Rectal smooth muscle tissue (tissue), 1 donor: ENCODE measurements at regions not wholly inside any gene's neighbourhood (a gene's known extent, or its start where the extent isn't known, plus 50 kb on each side); places are given as distances from the start of the nearest gene placed in this dataset.

ENCODE experiments used
- H3K27ac ChIP-seq: one replicate; pipeline ENCODE4 v1.7.0; 2013; ENCODE audit warnings: low read depth, low read length, inconsistent platforms
- H3K27me3 ChIP-seq: one replicate; pipeline ENCODE4 v1.7.0; 2013; ENCODE audit warnings: low read length; ENCODE audit not compliant: control insufficient read depth, insufficient read depth
- H3K36me3 ChIP-seq: one replicate; pipeline ENCODE4 v1.7.0; 2013; ENCODE audit warnings: low read length; ENCODE audit not compliant: control insufficient read depth, insufficient read depth
- H3K4me1 ChIP-seq: one replicate; pipeline ENCODE4 v1.7.0; 2013; ENCODE audit warnings: low read length; ENCODE audit not compliant: control insufficient read depth, insufficient read depth
- H3K4me3 ChIP-seq: one replicate; pipeline ENCODE4 v1.7.0; 2013; ENCODE audit warnings: low read length
- H3K9ac ChIP-seq: one replicate; pipeline ENCODE4 v1.7.0; 2013; ENCODE audit warnings: low read length

DNA sequence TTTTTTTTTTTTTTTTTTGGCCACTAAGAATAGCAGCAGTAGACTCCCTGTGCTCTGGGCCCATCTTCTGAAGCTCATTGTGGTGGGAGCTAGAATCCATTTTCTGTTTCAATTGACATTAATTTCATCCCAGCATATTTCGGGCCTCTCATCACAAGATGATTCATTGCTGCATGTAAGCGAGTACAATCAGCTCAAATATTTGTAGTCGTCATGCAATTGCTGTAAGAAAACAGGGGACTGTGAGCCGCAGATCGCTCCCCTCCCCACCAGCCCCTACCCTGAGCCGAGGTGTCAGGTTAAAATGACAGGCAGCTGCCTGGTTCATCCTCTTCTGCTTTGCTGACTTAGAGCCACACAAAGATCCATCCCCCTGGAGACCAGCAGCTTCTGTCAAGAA is 358.8 kb upstream of the CDH5 start:
- Histone ChIP-seq H3K27ac (no peak overlapping the region), H3K27me3 (no peaks in the 10 kb centered on the region), H3K4me1 (no peaks in the 10 kb centered on the region), H3K4me3 (no peak overlapping the region), H3K9ac (no peak overlapping the region), H3K36me3 (no peaks in the 10 kb centered on the region)

DNA sequence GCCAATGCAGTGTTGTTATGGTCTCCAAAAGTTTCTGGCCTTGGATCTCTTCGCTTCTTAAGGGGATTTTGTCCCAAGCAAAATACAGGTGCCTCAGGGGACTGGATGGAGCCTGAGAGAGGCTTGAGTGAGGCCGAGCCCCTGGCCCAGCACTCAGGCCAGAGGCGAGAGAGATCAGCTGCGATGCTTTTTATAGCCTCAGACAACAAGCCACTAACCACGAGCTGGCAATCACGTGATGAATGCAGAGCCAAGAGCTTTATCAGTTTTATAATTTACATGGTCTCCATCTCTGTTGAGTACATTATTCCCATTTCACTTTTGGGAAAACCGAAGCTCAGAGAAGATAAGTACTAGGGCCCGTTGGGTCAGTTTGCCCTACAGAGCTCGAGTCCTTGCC is 360.0 kb upstream of the CDH5 start:
- no peak overlapping the region for H3K9ac ChIP-seq
- no peak overlapping the region for H3K4me3 ChIP-seq
- no peak overlapping the region for H3K27ac ChIP-seq

DNA sequence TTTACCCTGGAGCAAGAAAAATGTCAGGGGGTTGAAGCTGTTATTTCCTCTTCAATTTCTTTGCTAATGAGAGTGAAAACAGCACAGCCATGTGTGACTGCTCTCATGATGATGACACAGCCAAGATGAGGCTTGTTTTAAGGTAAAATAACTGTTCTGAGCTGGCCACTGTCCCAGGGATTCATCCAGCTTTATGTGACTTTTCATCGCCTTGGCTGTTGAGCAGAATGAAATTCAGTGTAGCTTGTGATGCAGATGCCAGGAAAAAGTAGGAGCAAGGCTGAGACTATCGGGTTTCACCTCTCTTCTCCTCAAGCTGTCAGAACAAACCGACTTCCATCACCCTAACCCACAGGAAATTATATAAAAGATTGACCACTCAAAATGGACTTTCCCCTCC is 361.8 kb upstream of the CDH5 start:
- Histone ChIP-seq H3K9ac (no peak overlapping the region), H3K4me3 (no peak overlapping the region)

More for the DNA sequence above, 360.0 kb upstream of the CDH5 start:
- no peaks in the 10 kb centered on the region for H3K4me1 ChIP-seq
- no peaks in the 10 kb centered on the region for H3K27me3 ChIP-seq
- no peaks in the 10 kb centered on the region for H3K36me3 ChIP-seq

DNA sequence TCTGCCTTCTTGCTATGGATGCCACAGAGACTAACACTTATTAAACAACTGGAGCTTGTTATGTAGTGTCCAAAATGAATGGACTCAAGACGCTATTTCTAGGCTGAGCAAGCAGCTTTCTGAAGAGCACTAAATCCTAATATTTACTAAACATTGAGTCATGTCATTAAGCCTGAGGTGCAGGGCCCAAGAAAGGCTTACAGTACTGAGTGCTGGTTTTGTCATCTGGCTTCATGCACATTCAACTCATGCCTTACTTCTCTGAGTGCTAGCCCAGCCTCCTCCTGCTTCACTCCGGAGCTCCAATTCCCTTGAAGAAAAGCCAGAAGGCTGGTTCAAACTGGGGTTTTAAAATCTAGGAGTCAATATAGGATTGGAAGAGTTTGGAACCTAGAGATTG is 363.3 kb upstream of the CDH5 start:
- H3K4me3 ChIP-seq, result no peak overlapping the region
- no peaks in the 10 kb centered on the region for H3K36me3 ChIP-seq
- H3K4me1 ChIP-seq, result no peaks in the 10 kb centered on the region
- no peak overlapping the region for H3K9ac ChIP-seq
- no peak overlapping the region for H3K27ac ChIP-seq
- H3K27me3 ChIP-seq, result no peaks in the 10 kb centered on the region

More for the DNA sequence above, 361.8 kb upstream of the CDH5 start:
- Histone ChIP-seq H3K27me3 (no peaks in the 10 kb centered on the region), H3K4me1 (no peaks in the 10 kb centered on the region), H3K27ac (no peak overlapping the region), H3K36me3 (no peaks in the 10 kb centered on the region)

DNA sequence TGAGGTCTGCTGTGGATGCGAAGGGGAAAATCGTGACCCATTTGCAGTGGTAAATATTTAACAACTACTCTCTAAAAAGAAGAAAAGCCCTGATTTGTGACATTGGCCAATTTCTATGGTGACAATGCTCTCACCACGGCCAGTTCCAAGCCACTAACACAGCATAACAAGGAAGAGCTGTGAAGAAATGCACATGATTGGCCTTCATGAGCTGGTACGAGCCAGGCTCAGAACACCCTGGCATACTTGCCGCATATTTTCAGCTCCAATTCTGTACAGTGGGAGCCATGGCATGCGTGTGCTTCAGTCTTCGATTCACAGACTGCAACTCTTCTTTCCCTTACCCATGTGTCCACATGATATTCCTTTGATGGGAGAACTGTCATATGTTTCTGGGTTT is 363.9 kb upstream of the CDH5 start:
- Histone ChIP-seq H3K36me3 (no peaks in the 10 kb centered on the region), H3K9ac (no peak overlapping the region), H3K27ac (no peak overlapping the region), H3K4me1 (no peaks in the 10 kb centered on the region), H3K4me3 (no peak overlapping the region), H3K27me3 (no peaks in the 10 kb centered on the region)

DNA sequence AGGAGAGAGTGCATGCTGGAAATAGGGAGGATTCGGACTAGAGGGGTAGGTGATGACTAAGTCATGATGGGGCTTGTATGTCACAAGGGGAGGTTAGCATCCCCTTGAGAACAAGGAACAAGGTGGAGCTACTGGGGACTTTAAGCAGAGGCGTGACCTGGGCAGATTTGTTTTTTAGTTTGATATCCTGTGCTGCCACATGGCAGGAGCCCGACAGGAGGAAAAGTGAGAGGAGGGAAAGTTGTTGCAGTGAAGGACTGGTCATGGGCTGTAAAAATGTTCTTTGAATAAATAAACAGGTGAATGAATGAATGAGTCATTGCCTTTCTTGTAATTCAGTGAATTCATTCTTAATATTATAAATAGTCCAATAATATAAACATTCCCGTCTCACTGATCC is 365.1 kb upstream of the CDH5 start:
- Histone ChIP-seq H3K36me3 (no peaks in the 10 kb centered on the region), H3K9ac (no peak overlapping the region), H3K4me3 (no peak overlapping the region), H3K27me3 (no peaks in the 10 kb centered on the region), H3K4me1 (no peaks in the 10 kb centered on the region), H3K27ac (no peak overlapping the region)

DNA sequence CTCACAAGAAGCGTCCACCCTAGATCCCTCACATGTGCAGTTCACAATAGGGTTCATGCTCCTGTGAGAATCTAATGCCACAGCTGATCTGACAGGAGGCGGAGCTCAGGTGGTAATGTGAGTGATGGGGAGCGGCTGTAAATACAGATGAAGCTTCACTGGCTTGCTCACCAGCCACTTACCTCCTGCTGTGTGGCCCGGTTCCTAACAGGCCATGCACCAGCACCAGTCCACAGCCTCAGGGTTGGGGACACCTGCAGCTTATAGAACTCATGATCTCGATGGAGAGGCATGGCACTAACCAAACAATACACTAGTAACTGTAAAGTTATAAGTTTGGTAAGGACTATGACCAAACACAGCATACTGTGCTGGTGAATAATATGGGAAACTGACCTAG is 368.0 kb upstream of the CDH5 start:
- Histone ChIP-seq H3K4me3 (no peak overlapping the region), H3K36me3 (no peaks in the 10 kb centered on the region), H3K9ac (no peak overlapping the region), H3K27me3 (no peaks in the 10 kb centered on the region), H3K4me1 (no peaks in the 10 kb centered on the region), H3K27ac (no peak overlapping the region)

DNA sequence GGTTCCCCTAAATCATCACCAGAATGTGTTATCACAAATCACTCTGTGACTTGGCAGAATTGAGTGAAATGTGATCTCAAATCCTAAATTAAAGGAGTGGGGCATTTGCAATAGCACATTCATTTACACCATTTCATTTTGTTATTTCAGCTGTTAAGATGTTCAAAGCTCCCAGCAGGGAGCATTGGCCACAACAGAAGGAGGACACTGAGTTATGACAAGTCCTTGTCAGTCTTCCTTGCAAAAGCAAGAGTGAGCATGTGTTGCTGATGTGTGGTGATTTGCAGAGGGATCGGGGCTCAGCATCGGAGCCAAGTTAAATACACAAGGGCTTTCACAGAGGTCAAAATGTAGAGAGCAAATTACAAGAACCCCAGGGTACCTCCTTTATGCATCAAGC is 372.2 kb upstream of the CDH5 start:
- no peak overlapping the region for H3K27ac ChIP-seq
- no peaks in the 10 kb centered on the region for H3K36me3 ChIP-seq
- H3K4me1 ChIP-seq, result no peaks in the 10 kb centered on the region
- no peak overlapping the region for H3K4me3 ChIP-seq
- H3K27me3 ChIP-seq, result no peaks in the 10 kb centered on the region
- no peak overlapping the region for H3K9ac ChIP-seq

DNA sequence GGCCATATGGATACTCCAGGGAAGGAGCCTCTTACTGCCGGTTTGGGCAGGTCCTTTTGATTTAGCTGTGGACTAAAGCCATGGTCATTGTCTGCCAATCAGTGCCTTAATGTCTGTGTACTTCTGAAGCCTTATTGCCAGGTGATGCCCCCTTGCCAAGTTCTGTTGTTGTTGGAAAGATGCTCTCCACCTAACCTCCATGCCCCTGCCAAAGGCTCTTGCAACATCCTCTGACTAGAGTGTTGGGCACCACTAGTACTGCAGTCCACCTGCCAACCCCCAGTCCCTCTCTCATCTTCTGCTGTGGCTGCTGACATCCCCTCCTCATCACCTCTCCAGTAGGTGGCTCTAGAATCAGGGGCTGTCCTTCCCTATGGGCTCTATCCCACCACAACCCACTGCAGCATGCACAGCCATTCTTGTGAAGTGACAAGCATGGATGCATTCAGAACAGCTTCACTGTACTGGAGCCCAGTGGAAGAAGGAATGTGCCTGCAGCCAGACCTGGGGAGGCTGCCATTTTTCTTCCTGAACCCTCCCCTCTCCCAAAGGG is 375.3 kb upstream of the CDH5 start:
- no peak overlapping the region for H3K27ac ChIP-seq
- H3K27me3 ChIP-seq, result no peaks in the 10 kb centered on the region
- no peaks in the 10 kb centered on the region for H3K4me1 ChIP-seq
- no peak overlapping the region for H3K4me3 ChIP-seq
- no peak overlapping the region for H3K9ac ChIP-seq
- H3K36me3 ChIP-seq, result no peaks in the 10 kb centered on the region

DNA sequence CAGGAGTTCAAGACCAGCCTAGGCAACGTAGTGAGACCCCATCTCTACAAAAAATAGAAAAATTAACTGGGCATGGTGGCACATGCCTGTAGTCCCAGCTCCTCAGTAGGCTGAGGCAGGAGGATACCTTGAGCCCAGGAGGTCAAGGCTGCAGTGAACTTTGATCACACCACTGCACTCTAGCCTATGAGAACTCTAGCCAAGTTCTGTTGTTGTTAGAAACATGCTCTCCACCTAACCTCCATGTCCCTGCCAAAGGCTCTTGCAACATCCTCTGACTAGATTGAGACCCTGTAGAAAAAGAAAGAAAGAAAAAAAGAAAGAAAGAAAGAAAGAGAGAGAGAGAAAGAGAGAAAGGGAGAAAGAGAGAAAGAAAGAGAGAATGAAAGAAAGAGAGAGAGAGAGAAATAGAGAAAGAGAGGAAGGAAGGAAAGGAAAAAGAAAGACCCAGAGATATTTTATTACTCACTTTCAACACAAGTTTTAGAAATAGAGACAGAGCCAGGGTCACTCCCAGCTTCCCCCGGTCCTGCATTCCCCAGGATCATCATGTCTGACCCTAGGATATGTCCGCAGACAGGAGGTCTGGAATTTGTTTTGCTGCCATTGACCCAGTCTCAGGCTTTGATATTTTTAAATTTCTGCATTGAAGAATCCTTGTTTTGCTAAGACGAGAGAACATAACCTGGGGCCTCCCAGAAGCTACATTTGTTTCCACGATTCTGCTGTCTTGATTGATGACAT is 376.5 kb upstream of the CDH5 start:
- no peaks in the 10 kb centered on the region for H3K27me3 ChIP-seq
- H3K4me3 ChIP-seq, result no peak overlapping the region
- no peak overlapping the region for H3K9ac ChIP-seq
- no peaks in the 10 kb centered on the region for H3K36me3 ChIP-seq
- H3K27ac ChIP-seq, result no peak overlapping the region
- H3K4me1 ChIP-seq, result no peaks in the 10 kb centered on the region

DNA sequence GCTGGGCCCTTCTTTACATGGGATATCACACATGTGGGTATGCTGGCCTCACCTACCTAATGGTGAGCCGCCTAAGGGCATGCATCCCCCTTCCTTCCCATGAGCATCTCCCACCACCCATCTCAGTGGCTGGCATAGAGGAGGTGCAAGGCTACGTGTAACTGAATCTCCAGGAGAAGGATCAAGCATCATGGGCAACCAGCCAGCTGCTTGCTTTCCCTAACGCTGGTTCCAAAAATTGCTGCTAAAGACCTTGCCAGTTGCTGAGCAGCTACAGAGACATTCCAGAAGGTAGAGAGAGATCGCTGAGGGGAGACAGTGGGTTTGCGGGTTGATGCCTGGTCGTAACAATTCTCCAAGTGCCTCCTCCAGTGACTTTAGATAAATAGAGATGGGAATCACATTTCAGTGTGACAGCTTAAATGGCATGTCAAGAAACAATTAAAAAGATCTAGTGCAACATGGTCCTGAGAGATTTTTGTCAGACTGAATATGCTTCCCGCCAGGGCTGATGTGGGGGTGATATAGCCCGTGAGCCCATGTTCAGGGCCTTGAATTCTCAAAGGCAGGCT is 378.4 kb upstream of the CDH5 start:
- Histone ChIP-seq H3K9ac (no peak overlapping the region), H3K27me3 (no peaks in the 10 kb centered on the region), H3K4me1 (no peaks in the 10 kb centered on the region), H3K36me3 (no peaks in the 10 kb centered on the region), H3K4me3 (no peak overlapping the region), H3K27ac (no peak overlapping the region)

DNA sequence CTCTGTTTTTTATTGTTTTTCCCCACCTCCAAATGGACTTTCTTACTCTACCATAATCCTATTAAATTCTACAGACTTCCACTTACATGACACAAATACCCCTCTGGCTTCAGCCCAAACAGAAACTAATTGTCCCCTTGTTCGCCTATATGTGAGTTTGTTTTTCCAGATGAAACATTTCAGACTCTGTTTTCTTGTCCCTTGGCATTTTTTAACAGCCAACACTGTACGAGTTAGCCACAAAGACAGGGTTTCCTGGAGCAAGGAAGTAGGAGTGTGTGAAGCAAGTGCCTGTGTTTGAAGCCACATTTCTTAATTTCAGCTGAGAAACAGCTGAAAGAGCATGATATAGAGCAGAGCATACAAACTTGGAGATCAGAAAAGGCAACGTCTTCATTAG is 382.2 kb upstream of the CDH5 start:
- Histone ChIP-seq H3K4me3 (no peak overlapping the region), H3K36me3 (no peaks in the 10 kb centered on the region), H3K27ac (no peak overlapping the region), H3K9ac (no peak overlapping the region), H3K4me1 (no peaks in the 10 kb centered on the region), H3K27me3 (no peaks in the 10 kb centered on the region)

DNA sequence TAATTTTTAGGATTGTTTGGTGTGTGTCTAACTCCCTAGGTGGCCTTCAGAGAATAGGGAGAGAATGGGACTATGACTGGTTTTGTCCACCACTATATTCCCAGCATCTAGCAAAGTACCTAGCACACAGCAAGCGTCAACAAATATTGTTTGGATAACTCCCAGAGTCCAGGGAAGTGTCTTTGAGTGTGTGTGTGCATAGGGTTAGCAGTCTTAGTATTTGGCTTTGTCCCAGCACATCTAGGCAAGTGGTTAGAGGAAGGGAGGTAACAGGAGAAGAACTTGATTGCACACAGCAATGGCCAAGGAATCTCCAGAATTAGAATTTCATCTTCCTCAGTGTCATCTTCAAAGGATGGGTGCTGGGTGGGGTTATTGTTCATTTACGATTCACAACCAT is 385.4 kb upstream of the CDH5 start:
- H3K27ac ChIP-seq, result no peak overlapping the region

More for the DNA sequence above, 385.4 kb upstream of the CDH5 start:
- no peak overlapping the region for H3K4me3 ChIP-seq
- H3K27me3 ChIP-seq, result no peaks in the 10 kb centered on the region
- no peaks in the 10 kb centered on the region for H3K4me1 ChIP-seq
- H3K9ac ChIP-seq, result no peak overlapping the region
- no peaks in the 10 kb centered on the region for H3K36me3 ChIP-seq
